Sigmoid colon (tissue), 3 donors: ENCODE measurements at regions not wholly inside any gene's neighbourhood (a gene's known extent, or its start where the extent isn't known, plus 50 kb on each side); places are given as distances from the start of the nearest gene placed in this dataset.

ENCODE experiments used
- POLR2A ChIP-seq, 2 donors: fragments of 450-650 bp; IDR thresholded peaks; one replicate each; pipeline ENCODE4 v1.6.1; 2016; ENCODE audit warnings: antibody characterized with exemption in 2 of 2, mild to moderate bottlenecking in 2 of 2, moderate library complexity in 2 of 2
- TF ChIP-seq, protein P1 (sequence below), 4 experiments: fragments of 450-650 bp in 3 of 4; fragments of 200-600 bp in 1 of 4; IDR thresholded peaks; one replicate each; pipeline ENCODE4 v1.5.1; 2016 to 2019; ENCODE audit warnings: antibody characterized with exemption in 4 of 4, mild to moderate bottlenecking in 3 of 4, moderate library complexity in 2 of 4

GRCh38 chr7:19984231-19984632 lies 210.8 kb upstream of the TMEM196 start:
- TF ChIP-seq, protein P1, sequence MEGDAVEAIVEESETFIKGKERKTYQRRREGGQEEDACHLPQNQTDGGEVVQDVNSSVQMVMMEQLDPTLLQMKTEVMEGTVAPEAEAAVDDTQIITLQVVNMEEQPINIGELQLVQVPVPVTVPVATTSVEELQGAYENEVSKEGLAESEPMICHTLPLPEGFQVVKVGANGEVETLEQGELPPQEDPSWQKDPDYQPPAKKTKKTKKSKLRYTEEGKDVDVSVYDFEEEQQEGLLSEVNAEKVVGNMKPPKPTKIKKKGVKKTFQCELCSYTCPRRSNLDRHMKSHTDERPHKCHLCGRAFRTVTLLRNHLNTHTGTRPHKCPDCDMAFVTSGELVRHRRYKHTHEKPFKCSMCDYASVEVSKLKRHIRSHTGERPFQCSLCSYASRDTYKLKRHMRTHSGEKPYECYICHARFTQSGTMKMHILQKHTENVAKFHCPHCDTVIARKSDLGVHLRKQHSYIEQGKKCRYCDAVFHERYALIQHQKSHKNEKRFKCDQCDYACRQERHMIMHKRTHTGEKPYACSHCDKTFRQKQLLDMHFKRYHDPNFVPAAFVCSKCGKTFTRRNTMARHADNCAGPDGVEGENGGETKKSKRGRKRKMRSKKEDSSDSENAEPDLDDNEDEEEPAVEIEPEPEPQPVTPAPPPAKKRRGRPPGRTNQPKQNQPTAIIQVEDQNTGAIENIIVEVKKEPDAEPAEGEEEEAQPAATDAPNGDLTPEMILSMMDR (IDR thresholded peaks at IDR 0.05): no peak
- TF ChIP-seq POLR2A (IDR thresholded peaks at IDR 0.05): no peak
